Ovary (tissue), 7 donors: ENCODE measurements at regions not wholly inside any gene's neighbourhood (a gene's known extent, or its start where the extent isn't known, plus 50 kb on each side); places are given as distances from the start of the nearest gene placed in this dataset.

Source experiments
- DNase-seq, 5 donors: peaks; one replicate each; pipeline ENCODE4 v3.0.0-alpha.2; 2019 to 2020
- H3K27ac ChIP-seq, 2 donors: fragments of 200-600 bp; one replicate each; pipeline versions ENCODE4 v1.5.1 to v1.8.0; 2019 to 2022
- H3K27me3 ChIP-seq: fragments of 200-600 bp; one replicate; pipeline ENCODE4 v1.8.0; 2022
- H3K36me3 ChIP-seq: fragments of 200-600 bp; sonication (generic); one replicate; pipeline ENCODE4 v1.5.1; 2019
- H3K4me1 ChIP-seq: one replicate; pipeline ENCODE4 v1.8.1; 2013; ENCODE audit warnings: mild to moderate bottlenecking, moderate library complexity; ENCODE audit not compliant: insufficient read depth
- H3K4me3 ChIP-seq: fragments of 200-600 bp; sonication (generic); one replicate; pipeline ENCODE4 v1.5.1; 2017
- H3K9me3 ChIP-seq, 2 donors: fragments of 200-600 bp in 1 of 2; sonication (generic) in 1 of 2; one replicate each; pipeline versions ENCODE4 v1.5.1 to v1.8.1; 2013 to 2019; ENCODE audit warnings: mild to moderate bottlenecking in 1 of 2, moderate library complexity in 1 of 2
- CTCF ChIP-seq, 3 donors: fragments of 450-650 bp in 2 of 3; fragments of 200-600 bp in 1 of 3; IDR thresholded peaks; one replicate each; pipeline versions ENCODE4 v1.5.1 to v1.8.0; 2016 to 2022; ENCODE audit warnings: antibody characterized with exemption in 3 of 3, mild to moderate bottlenecking in 1 of 3
- EP300 ChIP-seq: sonication (generic); formaldehyde crosslinking; IDR thresholded peaks from one replicate; pipeline ENCODE4 v1.6.1; 2017; ENCODE audit warnings: antibody characterized with exemption
- POLR2A ChIP-seq: fragments of 450-650 bp; IDR thresholded peaks from one replicate; pipeline ENCODE4 v1.6.1; 2017; ENCODE audit warnings: antibody characterized with exemption, mild to moderate bottlenecking, moderate library complexity
- WGBS, 3 donors: extraction: QIAGEN DNeasy Blood & Tissue Kit in 1 of 3; methylation state at CpG; one replicate each; pipeline versions ENCODE4 v1.1.5 to v1.1.7; 2013 to 2017; 5-methylcytosine and 5-hydroxymethylcytosine counted together
- intact Hi-C, 4 donors: fragments of 100-400 bp; cut with DNase I; formaldehyde crosslinking; loops; one replicate each; pipeline versions ENCODE4 v1.11.0 to v1.15.1; 2022 to 2023
- donor health status: DM: no; HTN: no; CAD: no; lungs with moderate emphysema.
- donor health status: DM: no; HTN: no; CAD: no.
- donor health status: Bipolar disorder and iron deficiency.
- donor health status: DM: no; HTN: no; CAD: no.
- donor health status: DM: yes; HTN: yes; CAD: no.

DNA sequence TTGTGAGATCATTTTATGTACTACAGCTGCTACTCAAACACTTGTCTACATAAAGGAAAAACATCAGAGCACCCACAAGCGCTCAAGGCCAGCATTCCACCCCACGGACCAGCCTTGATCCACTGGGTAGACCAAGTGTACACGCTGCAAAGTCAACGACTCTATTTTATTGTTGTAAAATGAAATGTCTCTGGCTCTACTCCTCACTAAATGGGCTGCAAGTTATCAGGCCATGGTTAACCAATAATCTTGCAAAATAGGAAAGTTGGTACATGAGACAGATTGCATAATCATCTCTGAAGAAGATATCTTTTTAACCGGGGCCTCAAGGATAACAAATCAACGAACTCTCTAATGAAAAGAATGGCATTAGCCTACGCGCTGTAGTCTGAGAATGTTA, 69.9 kb upstream of the FOXN3 start:
- 59 to 75% (median 61%) methylated on average over 8 of the region's 8 CpGs for WGBS, 3 donors
- no peak for DNase-seq
- TF ChIP-seq CTCF (IDR thresholded peaks at IDR 0.05) (no peak), POLR2A (no peak), EP300 (no peak)

GRCh38 chr14:89486505-89486904, 69.5 kb upstream of the FOXN3 start:
- 88 to 93% (median 89%) methylated on average over 8 of the region's 8 CpGs for WGBS, 3 donors
- Histone ChIP-seq H3K4me1 (peaks cover 16% of the 10 kb centered on the region), H3K9me3 (no peaks in the 10 kb centered on the region), H3K27me3 (no peaks in the 10 kb centered on the region), H3K27ac (peak overlapping the region in 1 of 2 donors; percentile 31), H3K4me3 (no peak overlapping the region), H3K36me3 (no peaks in the 10 kb centered on the region)
- DNase-seq: no peak
- intact Hi-C loops: no loop called here
- no peak for TF ChIP-seq CTCF (IDR thresholded peaks at IDR 0.05)
- TF ChIP-seq POLR2A: no peak
- TF ChIP-seq EP300: no peak

More for the DNA sequence above, 69.9 kb upstream of the FOXN3 start:
- Histone ChIP-seq H3K4me3 (no peak overlapping the region), H3K36me3 (no peaks in the 10 kb centered on the region), H3K4me1 (peaks cover 17% of the 10 kb centered on the region), H3K9me3 (no peaks in the 10 kb centered on the region), H3K27me3 (no peaks in the 10 kb centered on the region), H3K27ac (peak overlapping the region in 1 of 2 donors; percentile 31)
- intact Hi-C loops: no loop called here

- TF ChIP-seq CTCF (IDR thresholded peaks at IDR 0.05): no peak
- TF ChIP-seq EP300: no peak
- no peak for TF ChIP-seq POLR2A
- Histone ChIP-seq H3K4me3 (no peak overlapping the region), H3K9me3 (no peaks in the 10 kb centered on the region), H3K4me1 (peaks cover 16% of the 10 kb centered on the region), H3K36me3 (no peaks in the 10 kb centered on the region), H3K27me3 (no peaks in the 10 kb centered on the region), H3K27ac (no peak overlapping the region)
- intact Hi-C loops: no loop called here
- no peak for DNase-seq
- WGBS, 3 donors: 65 to 69% (median 67%) methylated on average over 2 of the region's 2 CpGs
Observed at GRCh38 chr14:89485264-89485663, 68.2 kb upstream of the FOXN3 start.

DNA sequence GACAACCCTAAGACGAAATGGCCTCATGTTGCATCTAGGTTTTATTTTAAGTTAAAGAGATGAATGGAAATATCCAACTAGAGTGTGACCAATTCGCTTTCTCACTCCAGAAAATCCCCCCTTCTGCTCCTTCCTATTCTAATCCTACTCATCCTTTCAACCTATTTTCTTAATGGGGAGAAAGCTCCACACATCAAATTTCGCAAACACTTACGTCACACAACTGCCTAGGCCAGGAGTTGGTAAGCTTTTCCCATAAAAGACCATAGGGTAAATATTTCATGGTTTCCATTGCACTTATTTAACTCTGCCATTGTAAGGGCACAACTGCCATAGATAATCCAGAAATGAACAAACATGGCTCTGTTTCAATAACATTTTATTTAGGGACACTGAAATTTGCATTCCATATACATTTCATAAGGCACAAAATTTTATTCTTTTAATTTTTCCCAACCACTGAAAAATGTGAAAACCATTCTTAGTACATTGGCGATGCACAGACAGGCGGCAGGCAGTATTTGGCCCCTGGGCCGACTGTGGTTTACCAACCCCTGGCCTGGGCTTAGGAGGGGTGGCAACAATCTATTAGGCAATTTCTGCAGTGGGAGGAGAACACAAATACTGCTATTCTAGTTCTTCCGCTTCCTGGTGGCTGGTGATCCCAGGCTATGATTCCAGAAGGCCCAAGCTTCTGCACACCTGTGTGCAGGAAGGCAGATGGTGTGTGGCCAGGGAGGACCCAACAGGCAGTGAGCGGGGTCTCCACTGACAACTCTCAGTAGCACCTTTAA, 67.2 kb upstream of the FOXN3 start:
- TF ChIP-seq CTCF (IDR thresholded peaks at IDR 0.05) (no peak), POLR2A (no peak), EP300 (no peak)
- peak in 1 of 5 donors; percentile 16 for DNase-seq
- 95 to 96% (median 95%) methylated on average over 9 of the region's 9 CpGs for WGBS, 3 donors
- intact Hi-C loops: no loop called here
- H3K27ac ChIP-seq: no peak overlapping the region
- H3K4me3 ChIP-seq: no peak overlapping the region
- peaks cover 16% of the 10 kb centered on the region for H3K4me1 ChIP-seq
- no peaks in the 10 kb centered on the region for H3K36me3 ChIP-seq
- no peaks in the 10 kb centered on the region for H3K27me3 ChIP-seq
- no peaks in the 10 kb centered on the region for H3K9me3 ChIP-seq
